C4-2B (cell line): ENCODE measurements at regions not wholly inside any gene's neighbourhood (a gene's known extent, or its start where the extent isn't known, plus 50 kb on each side); places are given as distances from the start of the nearest gene placed in this dataset.

Experiments used
- CTCF ChIP-seq: fragments of 450-650 bp; conservative IDR thresholded peaks from 2 replicates; pipeline ENCODE4 v1.5.1; 2017; ENCODE audit warnings: mild to moderate bottlenecking
- ZFX ChIP-seq: fragments of 450-650 bp; IDR thresholded peaks from 2 replicates; pipeline ENCODE4 v1.6.1; 2017

DNA sequence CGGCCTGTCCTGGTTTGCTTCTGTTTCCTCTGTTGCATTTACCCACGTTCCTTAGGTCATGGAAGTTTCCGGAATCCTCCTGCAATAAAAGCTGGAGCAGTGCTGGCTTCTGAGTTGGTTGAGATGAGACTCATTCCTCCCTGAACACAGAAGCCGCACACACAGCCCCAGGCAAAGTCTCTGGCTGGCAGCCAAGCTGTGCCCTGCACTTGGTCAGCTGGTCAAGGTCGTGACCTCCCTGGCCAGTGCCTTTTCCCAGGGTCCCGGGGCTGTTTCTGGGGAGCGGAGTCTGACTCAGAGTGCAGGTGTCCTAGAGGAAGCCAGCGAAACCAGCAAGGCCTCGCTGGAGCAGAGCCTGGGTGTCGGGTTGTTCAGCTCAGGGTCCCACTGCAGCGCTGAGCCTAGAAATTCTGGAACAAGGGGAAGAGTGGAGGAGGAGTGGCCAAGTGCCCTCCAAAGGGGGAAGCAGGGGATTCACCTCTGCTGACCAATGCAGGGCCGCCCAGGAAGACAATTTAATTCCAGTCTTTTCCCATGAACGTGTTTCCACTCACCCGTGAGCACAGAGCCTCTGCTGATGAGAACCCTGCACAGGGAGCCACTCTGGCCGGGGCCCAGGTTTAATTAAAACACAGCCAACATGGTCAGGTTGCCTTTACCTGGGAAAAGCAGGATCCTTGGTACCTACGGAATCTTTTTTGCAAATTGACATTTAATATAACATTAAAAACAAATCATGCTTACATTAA lies 245.5 kb upstream of the PPP2R2D start:
- no peak for TF ChIP-seq ZFX
- no peak for TF ChIP-seq CTCF
